ENCODE measurements at regions not wholly inside any gene's neighbourhood (a gene's known extent, or its start where the extent isn't known, plus 50 kb on each side); places are given as distances from the start of the nearest gene placed in this dataset.

DNA sequence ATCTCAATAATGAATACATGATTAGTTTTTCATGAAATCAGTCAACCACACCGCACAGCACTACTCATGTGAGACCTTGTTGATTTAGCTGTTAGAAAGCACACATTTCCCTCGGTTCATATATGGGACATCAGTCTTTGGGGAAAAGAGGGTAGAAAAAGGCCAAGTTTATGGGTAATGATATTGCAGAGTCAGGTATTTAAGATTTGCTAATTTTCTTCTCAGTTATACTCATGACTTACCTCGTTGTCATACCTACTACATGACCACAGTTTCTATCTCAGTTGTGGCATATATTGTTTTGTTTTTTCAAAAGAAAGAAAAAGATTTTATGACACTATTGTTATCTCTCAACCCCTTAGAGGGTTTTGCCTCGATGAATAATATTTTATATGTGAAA, 165.6 kb downstream of the POU4F1 start:
- FAIRE-seq: no peak
- ChIA-PET POLR2A (no interaction called here), CTCF (no interaction called here)
- no peak for DNase-seq (ENCODE audit: low read depth, low spot score)
- Histone ChIP-seq H3K79me2 (ENCODE audit: control insufficient read depth, insufficient read depth, low read length) (no peaks in the 10 kb centered on the region), H3K4me1 (ENCODE audit: control insufficient read depth, extremely low read depth, insufficient read depth, low read length) (no peaks in the 10 kb centered on the region), H3K9ac (replicated peaks; ENCODE audit: extremely low read depth, insufficient read depth, low read length) (no peak overlapping the region), H2AFZ (ENCODE audit: low read depth, low read length) (no peak overlapping the region), H3K27me3 (ENCODE audit: control insufficient read depth in 2 of 2, insufficient read depth in 2 of 2, low read length in 2 of 2) (no peaks in the 10 kb centered on the region), H4K20me1 (replicated peaks; ENCODE audit: control insufficient read depth, extremely low read depth, insufficient read depth, low read length) (no peaks in the 10 kb centered on the region), H3K4me3 (replicated peaks in 1 of 3; ENCODE audit: insufficient read depth in 1 of 3, low read depth in 1 of 3, low read length in 3 of 3) (no peak overlapping the region), H3K36me3 (ENCODE audit: control insufficient read depth in 2 of 2, extremely low read depth in 1 of 2, insufficient read depth in 2 of 2, low read length in 2 of 2) (no peaks in the 10 kb centered on the region), H3K4me2 (ENCODE audit: insufficient read depth, low read length) (no peak overlapping the region), H3K9me3 (replicated peaks; ENCODE audit: control insufficient read depth, insufficient read depth, low read length) (no peaks in the 10 kb centered on the region), H3K27ac (ENCODE audit: insufficient read depth, low read depth, low read length) (no peak overlapping the region), H3K9me1 (replicated peaks; ENCODE audit: control insufficient read depth, extremely low read depth, insufficient read depth, low read length) (no peaks in the 10 kb centered on the region)
- BruUV-seq (replicated peaks): no TSS peak
- dilution Hi-C loops (cut with MboI; ENCODE audit: extremely low pct_ligation_motif_present, low sequenced_read_pairs) (no loop called here), intact Hi-C loops (cut with micrococcal nuclease) (no loop called here)
- TF ChIP-seq FOS (IDR thresholded peaks at IDR 0.05; ENCODE audit: borderline replicate concordance, insufficient read depth, low read length): no peak
- no peak for TF ChIP-seq POLR2A (IDR thresholded peaks at IDR 0.05; ENCODE audit: low read depth, low read length)
- no peak for TF ChIP-seq MYC (IDR thresholded peaks at IDR 0.05; ENCODE audit: low read depth, low read length)
- TF ChIP-seq POLR2AphosphoS5 (IDR thresholded peaks at IDR 0.05; ENCODE audit: insufficient read depth, low read depth, low read length): no peak

GRCh38 chr13:78436311-78436710, 167.0 kb downstream of the POU4F1 start:
- Histone ChIP-seq H3K4me1 (ENCODE audit: control insufficient read depth, extremely low read depth, insufficient read depth, low read length) (no peaks in the 10 kb centered on the region), H3K79me2 (ENCODE audit: control insufficient read depth, insufficient read depth, low read length) (no peaks in the 10 kb centered on the region), H3K4me3 (replicated peaks in 1 of 3; ENCODE audit: insufficient read depth in 1 of 3, low read depth in 1 of 3, low read length in 3 of 3) (no peak overlapping the region), H3K4me2 (ENCODE audit: insufficient read depth, low read length) (no peak overlapping the region), H3K36me3 (ENCODE audit: control insufficient read depth in 2 of 2, extremely low read depth in 1 of 2, insufficient read depth in 2 of 2, low read length in 2 of 2) (no peaks in the 10 kb centered on the region), H3K9ac (replicated peaks; ENCODE audit: extremely low read depth, insufficient read depth, low read length) (no peak overlapping the region), H2AFZ (ENCODE audit: low read depth, low read length) (no peak overlapping the region), H3K27ac (ENCODE audit: insufficient read depth, low read depth, low read length) (no peak overlapping the region), H3K9me3 (replicated peaks; ENCODE audit: control insufficient read depth, insufficient read depth, low read length) (no peaks in the 10 kb centered on the region), H4K20me1 (replicated peaks; ENCODE audit: control insufficient read depth, extremely low read depth, insufficient read depth, low read length) (no peaks in the 10 kb centered on the region), H3K9me1 (replicated peaks; ENCODE audit: control insufficient read depth, extremely low read depth, insufficient read depth, low read length) (no peaks in the 10 kb centered on the region), H3K27me3 (ENCODE audit: control insufficient read depth in 2 of 2, insufficient read depth in 2 of 2, low read length in 2 of 2) (no peaks in the 10 kb centered on the region)
- FAIRE-seq: no peak
- DNase-seq (ENCODE audit: low read depth, low spot score): no peak
- intact Hi-C loops (cut with micrococcal nuclease) (no loop called here), dilution Hi-C loops (cut with MboI; ENCODE audit: extremely low pct_ligation_motif_present, low sequenced_read_pairs) (no loop called here)
- CTCF ChIA-PET: no interaction called here
- TF ChIP-seq JUN (IDR thresholded peaks at IDR 0.05; ENCODE audit: borderline replicate concordance, insufficient read depth, insufficient read length, low read depth): no peak
- TF ChIP-seq GATA2 (IDR thresholded peaks at IDR 0.05; ENCODE audit: insufficient read depth, insufficient read length, low read depth, low read length): no peak
- TF ChIP-seq, protein P1, sequence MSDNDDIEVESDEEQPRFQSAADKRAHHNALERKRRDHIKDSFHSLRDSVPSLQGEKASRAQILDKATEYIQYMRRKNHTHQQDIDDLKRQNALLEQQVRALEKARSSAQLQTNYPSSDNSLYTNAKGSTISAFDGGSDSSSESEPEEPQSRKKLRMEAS (IDR thresholded peaks at IDR 0.05; ENCODE audit: insufficient read depth, insufficient read length): no peak
- TF ChIP-seq, protein P2, sequence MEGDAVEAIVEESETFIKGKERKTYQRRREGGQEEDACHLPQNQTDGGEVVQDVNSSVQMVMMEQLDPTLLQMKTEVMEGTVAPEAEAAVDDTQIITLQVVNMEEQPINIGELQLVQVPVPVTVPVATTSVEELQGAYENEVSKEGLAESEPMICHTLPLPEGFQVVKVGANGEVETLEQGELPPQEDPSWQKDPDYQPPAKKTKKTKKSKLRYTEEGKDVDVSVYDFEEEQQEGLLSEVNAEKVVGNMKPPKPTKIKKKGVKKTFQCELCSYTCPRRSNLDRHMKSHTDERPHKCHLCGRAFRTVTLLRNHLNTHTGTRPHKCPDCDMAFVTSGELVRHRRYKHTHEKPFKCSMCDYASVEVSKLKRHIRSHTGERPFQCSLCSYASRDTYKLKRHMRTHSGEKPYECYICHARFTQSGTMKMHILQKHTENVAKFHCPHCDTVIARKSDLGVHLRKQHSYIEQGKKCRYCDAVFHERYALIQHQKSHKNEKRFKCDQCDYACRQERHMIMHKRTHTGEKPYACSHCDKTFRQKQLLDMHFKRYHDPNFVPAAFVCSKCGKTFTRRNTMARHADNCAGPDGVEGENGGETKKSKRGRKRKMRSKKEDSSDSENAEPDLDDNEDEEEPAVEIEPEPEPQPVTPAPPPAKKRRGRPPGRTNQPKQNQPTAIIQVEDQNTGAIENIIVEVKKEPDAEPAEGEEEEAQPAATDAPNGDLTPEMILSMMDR (IDR thresholded peaks at IDR 0.05; ENCODE audit: extremely low read depth in 1 of 2, insufficient read depth in 1 of 2, low read depth in 1 of 2, low read length in 2 of 2): no peak
- no peak for TF ChIP-seq POLR2AphosphoS5 (IDR thresholded peaks at IDR 0.05; ENCODE audit: insufficient read depth, low read depth, low read length)
- no peak for TF ChIP-seq POLR2A (IDR thresholded peaks at IDR 0.05; ENCODE audit: low read depth, low read length)
- TF ChIP-seq FOS (IDR thresholded peaks at IDR 0.05; ENCODE audit: borderline replicate concordance, insufficient read depth, low read length): no peak
- no peak for TF ChIP-seq MYC (IDR thresholded peaks at IDR 0.05; ENCODE audit: low read depth, low read length)
- no peak for TF ChIP-seq EZH2 (IDR thresholded peaks at IDR 0.05; ENCODE audit: borderline replicate concordance, low read depth, low read length, severe bottlenecking)
- no TSS peak for BruUV-seq (replicated peaks)
- POLR2A ChIA-PET: no interaction called here
